ENCODE measurements at regions not wholly inside any gene's neighbourhood (a gene's known extent, or its start where the extent isn't known, plus 50 kb on each side); places are given as distances from the start of the nearest gene placed in this dataset.
"Not testable (repeated sequence)": the region's sequence is repeated elsewhere in the genome, so short reads cannot be mapped to it uniquely, and the experiment has no call there.

DNA sequence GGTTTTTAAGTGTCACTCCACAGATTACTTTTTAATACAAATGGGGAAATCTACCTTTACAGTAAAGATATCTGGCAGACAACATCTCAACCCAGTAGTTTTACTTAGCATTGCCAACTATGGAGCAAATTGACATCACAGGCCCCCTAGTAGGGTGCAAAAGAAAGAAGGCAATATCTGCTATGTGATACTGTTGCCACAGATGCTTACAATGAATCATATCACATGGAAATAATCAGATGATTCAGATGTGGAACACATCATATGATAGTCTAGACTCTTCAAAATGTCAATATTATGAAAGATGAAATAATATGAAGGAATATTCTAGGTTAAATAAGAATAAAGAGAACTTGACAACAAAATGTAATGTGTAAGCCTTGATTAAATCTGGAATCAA is 322.5 kb downstream of the BMP2 start:
- DNase-seq = no peak

DNA sequence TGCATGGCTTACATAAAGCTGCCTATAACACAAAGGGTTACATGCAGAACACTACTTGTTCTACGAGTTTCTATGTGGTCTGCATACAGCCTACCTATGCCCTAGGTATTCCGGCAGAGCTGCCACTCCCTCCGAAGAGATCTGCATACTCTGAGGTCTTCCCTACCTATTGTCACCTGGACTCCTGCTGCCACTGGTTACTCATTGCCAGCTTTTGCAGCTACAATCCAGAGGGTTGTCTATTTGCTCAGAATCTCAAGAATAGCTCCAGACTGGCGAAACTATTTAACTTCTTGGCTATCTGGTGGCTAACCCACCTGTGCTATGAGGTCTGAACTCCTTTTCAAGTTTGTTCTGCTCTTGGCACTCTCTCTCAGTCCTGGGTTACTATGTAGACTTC is 323.3 kb downstream of the BMP2 start:
- no peak for DNase-seq

- DNase-seq = no peak
Observed at GRCh38 chr20:7091655-7092054, 324.2 kb downstream of the BMP2 start.

DNA sequence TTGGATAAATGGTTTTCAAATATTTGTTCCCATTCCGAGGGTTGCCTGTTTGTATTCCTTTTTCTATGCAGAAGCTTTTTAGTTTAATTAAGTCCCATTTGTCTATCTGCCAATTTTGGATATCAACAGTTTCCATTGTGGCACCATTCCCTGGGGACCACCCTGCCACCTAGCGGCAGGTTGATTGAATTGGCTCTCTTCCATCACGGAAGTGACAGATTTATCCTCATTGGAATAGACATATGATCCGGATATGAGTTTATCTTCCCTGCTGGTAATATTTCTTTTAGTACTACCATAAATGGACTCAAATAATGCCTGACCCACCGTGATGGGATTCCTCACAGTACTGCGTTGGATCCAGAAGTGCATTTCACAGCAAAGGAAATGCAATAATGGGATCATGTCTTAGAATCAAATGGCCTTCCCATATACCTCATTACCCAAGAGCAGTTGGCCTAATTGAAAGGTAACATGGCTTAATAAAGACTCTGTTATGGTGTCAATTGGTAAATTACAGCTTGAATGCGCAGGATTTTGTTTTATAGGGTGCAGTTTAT is 327.0 kb downstream of the BMP2 start:
- peak; percentile 6 to 10 for DNase-seq

- no peak for DNase-seq
Observed at GRCh38 chr20:7106910-7107309, 339.4 kb downstream of the BMP2 start.

DNA sequence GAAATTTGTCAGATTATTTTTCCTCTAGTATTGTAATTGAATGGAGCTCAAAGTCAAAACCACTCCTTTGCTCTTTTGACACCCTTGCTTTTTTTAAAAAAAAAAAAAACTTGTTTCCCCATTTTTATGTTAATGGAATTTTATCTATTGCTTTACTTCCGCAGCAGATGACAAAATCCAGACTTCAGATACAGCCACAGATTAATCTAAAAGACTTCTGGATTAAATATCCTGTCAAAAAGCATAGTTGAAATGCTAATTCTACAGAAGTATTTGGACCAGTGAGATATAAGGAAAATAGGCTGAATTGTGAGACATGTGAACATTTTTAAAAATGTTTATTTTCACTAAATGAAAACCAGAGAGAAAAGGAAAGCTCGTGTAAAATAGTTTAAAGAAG is 341.4 kb downstream of the BMP2 start:
- DNase-seq = no peak

- DNase-seq = no peak
Observed at GRCh38 chr20:7113577-7114466, 346.3 kb downstream of the BMP2 start.

- no peak for DNase-seq
Observed at GRCh38 chr20:7123457-7123856, 356.0 kb downstream of the BMP2 start.

DNA sequence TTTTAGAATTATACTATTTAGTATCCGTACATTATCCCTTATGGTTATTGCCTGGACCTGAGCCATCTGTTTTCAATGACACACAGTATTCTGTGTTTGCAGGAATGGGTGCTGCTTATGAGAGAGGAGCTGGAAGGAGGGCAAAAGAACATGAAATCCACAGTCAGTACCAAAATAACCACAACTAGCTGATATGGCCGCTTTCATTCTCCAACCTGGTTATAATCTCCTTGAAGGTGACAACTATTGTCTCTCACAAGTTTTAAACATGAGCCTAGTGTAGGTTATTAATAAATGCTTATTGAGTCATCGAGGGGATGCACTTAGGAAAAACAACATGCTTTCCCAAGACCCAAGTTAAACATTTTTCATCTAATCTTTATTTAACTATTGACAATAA is 356.6 kb downstream of the BMP2 start:
- DNase-seq = no peak

DNA sequence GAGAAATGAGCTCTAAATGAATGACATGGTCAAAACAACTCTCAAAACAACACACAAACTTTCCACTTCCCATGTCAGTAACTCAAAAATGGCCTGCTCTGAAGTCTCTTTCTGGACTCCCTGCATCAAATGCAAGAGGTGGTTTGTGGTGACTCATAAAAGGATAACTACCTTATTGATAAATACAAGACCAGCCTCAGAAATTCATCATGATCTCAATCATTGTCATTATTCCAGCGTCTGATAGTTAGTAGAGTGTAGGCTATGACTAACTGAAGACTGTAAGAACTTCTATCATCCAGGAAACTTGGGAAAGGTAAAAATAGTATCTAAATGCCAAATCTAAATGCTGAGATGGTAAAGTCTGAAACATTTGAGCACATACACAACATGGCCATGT is 369.4 kb downstream of the BMP2 start:
- DNase-seq = no peak

GRCh38 chr20:7137395-7138151 is 370.1 kb downstream of the BMP2 start:
- no peak for DNase-seq

- DNase-seq = no peak
Observed at GRCh38 chr20:7144464-7144863, 377.0 kb downstream of the BMP2 start.

DNA sequence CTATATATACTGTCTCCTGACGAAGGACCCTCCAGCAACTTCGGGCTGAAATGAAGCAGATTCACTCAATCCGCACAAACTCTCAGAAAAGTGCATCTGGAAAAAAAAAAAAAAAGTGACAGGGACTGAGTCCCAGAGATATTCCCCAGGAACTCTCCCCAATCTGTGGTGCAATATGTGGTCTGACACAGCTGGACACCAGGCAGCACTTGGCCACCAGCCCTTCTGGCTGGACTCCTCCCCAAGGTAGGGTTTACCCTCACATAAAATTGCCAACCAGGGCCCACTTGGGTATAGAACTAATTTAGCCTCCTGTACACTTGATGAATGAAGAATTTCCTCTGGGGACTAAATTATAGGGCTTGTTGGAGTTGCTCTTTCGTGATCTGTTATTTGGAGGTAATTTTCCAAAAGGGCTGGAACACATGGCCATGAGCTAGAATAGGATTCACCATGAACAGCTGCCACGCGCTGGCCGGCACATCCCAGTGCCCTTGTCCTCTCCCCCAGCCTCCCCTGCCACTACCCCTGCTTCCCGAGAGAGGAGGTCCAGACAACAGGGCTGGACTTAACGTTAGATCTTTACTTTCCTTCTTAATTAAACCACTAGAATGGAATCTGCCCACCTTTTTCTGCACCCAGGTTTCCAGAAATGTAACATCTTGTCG is 379.2 kb downstream of the BMP2 start:
- DNase-seq = no peak

- DNase-seq = no peak
Observed at GRCh38 chr20:7147220-7147601, 379.7 kb downstream of the BMP2 start.

DNA sequence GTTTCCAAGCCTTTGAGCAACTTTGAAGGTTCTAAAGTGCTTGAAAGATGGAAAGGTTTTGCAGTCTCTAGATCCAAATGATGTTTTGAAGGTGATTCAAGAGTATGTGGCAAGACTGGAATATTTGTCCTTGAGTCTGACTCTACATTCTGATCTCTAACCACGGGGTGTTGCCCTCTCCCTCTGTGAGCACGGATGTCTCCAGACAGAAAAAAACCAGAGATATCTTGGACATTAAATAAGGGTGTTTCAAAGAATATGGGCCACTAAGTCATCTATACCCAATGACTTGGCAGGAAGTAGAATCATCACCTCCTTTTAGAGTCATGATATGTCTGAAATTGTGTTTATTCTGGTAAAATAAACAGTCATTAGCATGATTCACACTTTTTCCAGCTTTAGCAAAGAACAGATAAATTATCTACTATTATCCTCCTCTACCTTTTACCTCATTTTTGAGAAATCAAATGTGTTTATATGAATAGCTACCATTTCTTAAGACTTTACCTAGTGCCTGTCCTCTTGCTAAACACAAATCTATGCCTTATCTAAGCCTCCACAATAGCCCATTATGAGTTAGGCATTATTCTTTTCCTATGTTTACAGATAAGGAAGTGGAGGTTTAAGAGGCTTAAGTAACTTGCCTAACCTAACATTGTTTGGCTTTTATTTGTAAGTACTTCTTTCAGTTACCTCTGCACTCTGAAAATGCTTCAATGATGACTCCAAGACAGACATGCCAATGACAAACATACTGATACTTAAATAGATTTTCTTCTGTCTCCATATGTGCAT is 384.4 kb downstream of the BMP2 start:
- no peak for DNase-seq

GRCh38 chr20:7155282-7155681 is 387.8 kb downstream of the BMP2 start:
- DNase-seq = no peak

GRCh38 chr20:7155794-7156193 is 388.3 kb downstream of the BMP2 start:
- no peak for DNase-seq

DNA sequence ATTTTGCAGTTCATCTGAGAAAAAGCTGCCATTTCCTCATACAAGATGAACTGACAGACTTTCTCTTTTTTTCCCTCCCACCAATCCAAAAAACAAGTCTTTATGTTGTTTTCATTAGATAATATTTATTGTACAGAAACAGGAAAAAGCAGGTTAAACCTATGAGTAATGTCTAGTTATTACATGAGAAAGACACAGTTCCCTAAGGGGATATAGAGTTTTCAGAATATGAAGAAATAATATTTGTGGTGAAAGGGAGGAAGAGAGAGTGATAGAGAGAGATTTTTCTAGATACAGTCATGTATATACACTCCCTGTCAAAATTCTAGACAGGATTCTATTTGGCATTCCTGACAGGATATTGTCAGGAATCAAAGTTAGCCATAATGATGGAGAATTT is 392.4 kb downstream of the BMP2 start:
- no peak for DNase-seq

- no peak for DNase-seq
Observed at GRCh38 chr20:7161690-7162089, 394.2 kb downstream of the BMP2 start.

DNA sequence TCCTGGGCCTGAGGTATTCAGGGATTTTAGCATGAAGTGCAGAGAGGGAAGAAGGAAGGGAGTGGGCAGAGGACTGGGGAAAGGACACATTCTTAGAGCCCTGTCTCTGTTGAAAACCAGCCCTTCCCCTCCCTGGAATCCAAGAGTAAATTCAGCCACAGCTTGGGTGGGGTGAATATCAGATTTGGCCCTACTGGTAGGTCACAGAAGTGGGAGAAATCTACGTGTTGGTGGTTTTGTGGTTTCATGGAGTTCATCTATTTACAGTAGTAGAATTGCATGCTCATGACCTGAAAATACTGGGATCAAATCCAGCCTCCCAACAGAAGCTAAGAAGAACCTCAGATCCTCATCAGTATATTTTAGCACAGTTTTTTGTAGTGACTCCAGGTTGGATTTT is 404.4 kb downstream of the BMP2 start:
- no peak for DNase-seq

GRCh38 chr20:7174554-7174953 is 407.1 kb downstream of the BMP2 start:
- DNase-seq = no peak

- not testable (repeated sequence) for DNase-seq
Observed at GRCh38 chr20:7175827-7176226, 408.3 kb downstream of the BMP2 start.

- DNase-seq = no peak
Observed at GRCh38 chr20:7178004-7178403, 410.5 kb downstream of the BMP2 start.

Measured in activated CD4-positive, alpha-beta T cell treated with anti-CD3 and anti-CD28 coated beads, Interleukin-2, amount 50 U/mL, for 48 hours (primary cell).